HT1080 (cell line): ENCODE measurements at regions not wholly inside any gene's neighbourhood (a gene's known extent, or its start where the extent isn't known, plus 50 kb on each side); places are given as distances from the start of the nearest gene placed in this dataset.
"Not testable (repeated sequence)": the region's sequence is repeated elsewhere in the genome, so short reads cannot be mapped to it uniquely, and the experiment has no call there.

Source experiments
- DNase-seq: peaks from one replicate; pipeline ENCODE4 v3.0.0-alpha.2; 2015; ENCODE audit warnings: low read depth

DNA sequence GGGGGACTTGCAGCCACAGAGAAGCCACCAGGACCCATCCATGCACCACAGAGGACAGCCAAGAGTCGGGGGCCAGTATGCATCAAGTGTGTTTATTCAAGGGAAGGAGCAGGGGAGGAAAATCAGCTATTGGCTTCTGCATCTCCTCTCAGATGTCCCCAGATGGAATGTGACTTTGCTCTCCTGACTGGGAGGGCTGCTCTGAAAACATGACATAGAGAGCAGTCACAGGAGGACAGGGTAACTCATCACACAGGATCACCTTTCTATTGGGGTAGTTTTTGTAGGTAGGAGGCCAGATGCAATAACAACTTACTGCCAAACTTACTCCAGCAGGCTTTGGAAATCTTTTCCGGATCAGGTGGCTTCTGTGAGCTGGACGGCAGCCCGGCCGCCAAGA is 121.0 kb upstream of the OPCML start:
- DNase-seq, result no peak

GRCh38 chr11:133650082-133650481 is 117.8 kb upstream of the OPCML start:
- no peak for DNase-seq

- DNase-seq, result no peak
Observed at GRCh38 chr11:133649040-133649439, 116.7 kb upstream of the OPCML start.

DNA sequence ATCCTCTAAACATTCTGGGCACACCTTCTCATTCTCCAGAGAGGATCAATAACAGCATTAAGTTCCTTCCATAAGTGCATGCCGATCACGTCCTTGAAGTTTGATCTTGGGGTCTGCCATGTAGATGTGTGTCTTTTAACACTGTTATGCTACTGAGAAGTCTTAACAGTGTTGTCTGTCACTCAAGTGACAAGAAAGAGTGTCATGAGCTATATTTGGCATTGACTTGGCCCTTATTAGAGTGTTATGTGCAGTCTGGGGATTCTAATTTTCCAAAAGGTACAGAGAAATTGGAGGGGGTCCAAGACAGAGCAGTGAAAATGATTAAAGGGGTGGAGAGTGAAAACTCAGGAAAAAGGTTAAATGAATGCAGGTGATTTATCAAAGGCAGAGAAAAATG is 107.1 kb upstream of the OPCML start:
- no peak for DNase-seq

GRCh38 chr11:133638921-133639320 is 106.6 kb upstream of the OPCML start:
- DNase-seq, result no peak

DNA sequence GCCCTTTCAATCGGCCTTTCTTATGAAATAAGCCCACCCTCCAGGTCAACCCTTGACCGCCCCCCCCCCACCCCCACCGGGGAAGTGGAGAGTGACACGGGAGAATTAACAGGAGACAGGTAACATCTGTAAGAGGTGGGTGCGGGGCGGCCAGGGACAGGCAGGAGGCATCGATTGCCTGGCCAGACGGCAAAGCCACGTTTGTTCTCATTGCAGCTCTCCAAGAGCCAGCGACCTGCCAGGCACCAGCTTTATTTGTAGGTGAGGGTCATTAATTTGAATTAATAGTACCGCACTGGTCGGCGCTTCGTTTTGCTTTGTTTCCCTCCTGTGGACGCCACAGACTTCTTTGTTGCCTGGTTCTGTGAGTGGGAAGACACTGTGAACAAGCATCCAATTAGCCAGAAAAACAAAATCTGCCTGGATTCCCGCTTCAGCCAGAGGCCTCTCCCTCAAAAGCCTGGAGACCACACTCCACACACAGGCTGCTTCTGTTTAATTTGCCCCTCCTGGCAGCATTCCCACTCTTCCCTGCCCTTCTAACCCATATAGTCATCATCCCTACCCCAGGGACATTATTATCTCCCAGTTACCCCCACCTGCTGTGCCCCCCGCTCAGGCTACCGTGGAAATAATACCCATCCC is 104.5 kb upstream of the OPCML start:
- DNase-seq, result no peak

DNA sequence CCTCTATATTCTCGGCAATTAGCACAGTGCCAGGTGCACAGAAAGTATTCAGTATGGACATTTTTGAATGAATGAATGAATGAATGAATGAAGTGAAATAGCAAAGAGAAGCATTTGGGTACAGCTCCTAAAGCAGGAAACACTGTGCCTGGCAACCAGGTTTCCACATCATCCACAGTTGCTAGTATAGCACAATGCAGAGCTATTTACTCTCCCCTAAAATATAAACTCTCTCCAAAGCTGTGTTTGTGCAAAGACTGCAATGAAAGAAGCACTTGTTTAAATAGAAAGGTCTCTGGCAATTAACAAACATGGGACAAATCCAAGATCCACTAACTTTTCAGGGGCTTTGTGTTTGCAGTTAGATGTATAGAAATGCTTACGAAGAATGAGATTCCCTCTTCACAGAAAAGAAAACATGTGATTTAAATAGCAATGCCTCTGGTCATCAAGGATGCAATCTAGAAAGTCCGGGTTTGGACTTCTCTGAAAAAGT is 103.0 kb upstream of the OPCML start:
- no peak for DNase-seq

GRCh38 chr11:133628371-133628770 is 96.1 kb upstream of the OPCML start:
- not testable (repeated sequence) for DNase-seq

GRCh38 chr11:133621611-133622010 is 89.3 kb upstream of the OPCML start:
- DNase-seq, result no peak

DNA sequence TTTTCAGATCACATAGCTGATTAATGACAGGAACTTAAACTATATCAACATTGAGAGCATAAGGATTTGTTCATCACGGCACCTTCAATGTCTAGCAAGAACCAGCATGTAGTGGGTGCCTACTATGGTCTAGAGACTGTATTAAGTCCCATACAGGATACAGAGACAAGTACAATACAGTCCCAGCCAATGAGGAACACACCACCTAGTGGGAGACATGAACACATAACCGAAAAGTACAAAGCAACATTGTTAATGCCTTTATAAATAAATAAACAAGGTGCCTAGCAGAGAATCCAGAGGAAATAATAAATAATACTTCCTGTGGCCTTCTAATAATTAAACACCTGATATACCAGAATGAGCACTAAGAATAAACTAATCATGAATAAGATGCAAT is 87.7 kb upstream of the OPCML start:
- DNase-seq, result no peak

GRCh38 chr11:133619397-133619796 is 87.1 kb upstream of the OPCML start:
- DNase-seq, result no peak

DNA sequence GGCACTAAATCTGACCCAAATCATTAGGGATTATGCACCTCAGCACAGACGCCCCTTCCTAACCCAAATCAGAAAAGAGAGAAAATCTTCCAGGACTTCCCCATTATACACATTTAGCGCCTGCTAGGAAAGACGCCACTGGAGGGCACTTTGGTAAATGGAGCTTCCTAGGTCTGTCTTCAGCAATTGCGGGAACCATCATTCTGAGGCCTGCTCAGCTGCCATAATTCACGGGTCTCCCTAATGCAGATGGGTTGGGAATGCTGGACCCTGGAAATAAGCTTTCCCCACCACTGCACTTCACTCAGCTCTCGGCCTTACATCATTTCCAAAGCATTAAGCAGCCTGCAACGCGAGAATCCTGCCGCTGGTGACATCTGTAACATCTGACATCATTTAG is 86.2 kb upstream of the OPCML start:
- DNase-seq, result no peak

DNA sequence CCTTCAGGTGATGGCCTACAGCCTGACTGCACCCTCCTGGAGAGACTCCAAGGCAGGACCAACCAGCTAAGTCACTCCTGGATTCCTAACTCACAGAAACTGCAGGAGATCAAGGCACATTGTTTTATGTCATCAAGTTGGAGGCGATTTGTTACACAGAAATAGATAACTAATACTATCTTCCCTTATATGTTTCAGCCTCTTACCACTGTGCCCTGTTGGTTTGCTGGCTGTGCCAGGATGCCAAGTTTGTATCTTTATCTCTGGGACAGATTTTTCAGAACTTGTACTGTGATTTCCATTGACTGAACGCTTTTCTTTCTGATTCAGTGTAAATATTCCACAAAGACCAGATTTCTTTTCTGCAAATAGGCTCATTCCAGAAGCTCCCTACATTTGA is 76.2 kb upstream of the OPCML start:
- DNase-seq, result no peak

DNA sequence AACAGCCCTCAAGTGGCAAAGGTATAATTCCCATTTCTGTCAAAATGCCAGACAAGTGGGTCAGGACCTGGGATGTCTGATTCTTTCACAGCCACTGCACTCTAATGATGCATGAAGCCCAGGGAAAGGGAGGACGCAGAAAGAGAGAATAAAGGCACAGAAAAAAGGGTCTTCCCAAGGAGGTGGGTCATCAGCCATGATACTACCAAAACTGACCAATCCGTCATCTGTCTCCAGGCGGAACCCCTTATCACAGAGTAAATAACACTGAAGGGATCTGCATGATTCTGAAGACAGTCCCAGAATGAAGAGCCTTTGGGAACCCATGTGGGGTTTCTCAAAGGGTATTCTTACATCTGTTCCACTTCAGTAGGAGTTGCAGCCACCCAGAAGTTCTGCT is 73.8 kb upstream of the OPCML start:
- no peak for DNase-seq

GRCh38 chr11:133605482-133605881 is 73.2 kb upstream of the OPCML start:
- DNase-seq, result no peak

DNA sequence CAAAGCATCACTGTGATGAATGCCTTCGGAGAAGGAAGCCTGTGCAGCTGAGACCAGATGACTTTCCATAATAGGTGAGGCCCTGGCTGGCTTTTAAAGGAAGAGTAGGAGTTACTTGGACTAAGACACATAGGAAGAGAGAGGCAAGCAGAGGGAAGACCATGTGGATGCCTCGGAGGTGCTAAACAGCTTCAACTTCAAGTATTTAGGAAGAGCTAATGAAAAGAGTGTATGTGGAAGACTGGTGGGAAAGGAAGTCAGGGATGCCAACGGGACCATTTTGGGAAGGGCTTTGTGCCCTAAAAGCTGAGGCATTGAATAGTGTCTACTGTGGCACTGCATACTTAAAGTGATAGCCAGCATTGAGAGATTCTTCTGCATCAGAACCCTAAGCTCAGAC is 69.3 kb upstream of the OPCML start:
- no peak for DNase-seq

DNA sequence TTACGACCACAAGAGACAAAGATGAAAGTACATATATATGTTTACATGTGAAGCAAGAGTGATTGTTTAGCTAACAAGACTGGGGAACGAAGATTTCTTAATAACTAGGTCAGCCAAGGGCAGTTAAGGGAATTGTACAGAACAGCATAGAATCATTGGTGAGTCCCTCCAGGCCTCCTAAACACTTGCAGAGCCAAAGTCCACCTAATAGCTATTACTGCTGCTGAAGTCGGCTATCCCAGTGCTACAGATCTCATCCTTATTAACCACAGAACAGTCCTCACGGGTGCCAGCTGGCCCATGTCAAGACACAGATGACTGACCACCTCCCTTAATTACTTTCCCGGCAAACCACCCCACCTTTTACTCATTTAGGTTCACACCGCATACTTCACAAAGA is 68.5 kb upstream of the OPCML start:
- DNase-seq, result no peak

DNA sequence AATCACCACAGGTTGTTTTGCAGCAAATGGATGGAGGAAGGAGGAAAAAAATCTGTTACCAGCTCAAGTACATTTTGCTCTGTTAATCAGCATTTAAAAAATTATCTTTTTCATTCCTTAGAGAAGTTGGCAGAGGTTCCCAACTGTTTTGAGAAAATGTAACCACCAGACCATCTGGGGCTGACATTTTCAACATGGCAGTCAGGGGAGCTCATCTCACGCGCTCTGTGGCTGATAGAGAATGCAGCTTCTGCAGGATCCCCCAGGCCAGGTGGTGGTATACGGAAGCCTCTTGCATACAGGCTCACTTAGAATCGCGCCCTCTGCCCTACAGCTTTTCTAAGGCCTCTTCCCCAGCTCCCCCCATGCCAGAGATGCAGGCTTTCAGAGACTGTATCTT is 68.0 kb upstream of the OPCML start:
- DNase-seq, result no peak

DNA sequence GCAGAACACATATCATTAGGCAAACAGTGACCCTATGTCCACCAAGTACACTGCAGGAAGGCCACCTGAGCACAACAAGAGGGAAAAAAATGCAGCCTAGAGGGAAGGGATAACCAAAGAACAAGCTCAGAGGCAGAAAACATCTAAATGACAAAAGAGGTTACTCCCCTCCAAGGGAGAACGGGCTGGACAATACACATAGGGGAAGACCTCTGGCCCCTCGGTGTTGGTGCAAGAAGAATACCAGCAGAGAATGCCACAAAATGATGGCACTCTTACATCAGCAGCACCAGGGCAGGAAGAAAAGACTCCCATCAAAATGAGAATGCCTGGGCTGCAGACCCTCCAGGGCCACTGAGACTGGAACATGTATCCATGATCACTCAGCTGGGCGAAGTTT is 66.6 kb upstream of the OPCML start:
- DNase-seq, result no peak

DNA sequence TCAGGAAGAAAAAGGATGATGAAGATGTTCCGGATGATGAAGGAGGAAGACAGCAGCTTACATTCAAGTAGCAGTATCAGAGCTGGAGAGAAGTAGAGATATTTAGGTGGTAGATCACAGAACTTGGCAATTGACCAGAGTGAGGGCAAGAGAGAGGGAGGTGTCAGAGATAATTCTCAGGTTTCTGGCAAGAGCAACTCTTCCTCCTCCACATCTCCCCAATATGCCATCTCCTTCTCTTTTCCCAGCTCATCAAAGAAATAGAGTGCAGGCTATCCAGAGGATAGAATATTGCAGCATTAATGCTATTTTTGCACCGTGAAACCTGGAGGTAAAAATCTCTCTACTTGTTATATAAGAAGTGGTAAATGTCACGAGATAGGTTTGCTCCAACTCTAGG is 64.9 kb upstream of the OPCML start:
- DNase-seq, result no peak

DNA sequence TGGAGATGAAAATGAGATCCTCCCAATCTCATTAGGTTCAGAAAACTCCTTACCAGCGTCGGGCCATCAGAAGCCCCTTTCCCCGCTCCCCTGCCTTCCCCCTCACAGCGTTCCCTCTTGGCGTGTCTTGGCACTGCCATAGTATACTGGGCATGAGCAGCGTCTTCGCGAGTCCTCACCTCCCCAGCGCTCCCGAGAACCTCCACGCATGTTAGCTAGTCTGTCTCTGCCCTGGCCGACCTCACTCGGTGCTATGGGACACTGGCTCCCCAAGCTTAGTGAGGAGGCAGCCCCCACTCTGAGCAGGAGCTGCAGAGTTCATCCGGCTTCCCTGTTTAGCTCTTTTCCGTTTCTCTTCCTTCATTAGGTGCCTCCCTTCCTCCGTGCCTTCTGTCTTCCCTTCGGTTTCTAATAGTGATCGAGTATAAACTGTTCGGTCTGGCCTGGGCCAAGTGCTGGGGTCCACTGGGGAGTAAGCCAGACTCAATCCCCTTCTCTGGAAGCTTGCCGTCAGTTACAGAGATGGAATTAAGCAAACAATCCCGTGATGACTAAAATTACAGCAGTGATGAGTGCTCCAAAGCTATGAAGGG is 63.8 kb upstream of the OPCML start:
- no peak for DNase-seq

GRCh38 chr11:133593036-133593435 is 60.7 kb upstream of the OPCML start:
- no peak for DNase-seq

GRCh38 chr11:133586903-133587517 is 54.7 kb upstream of the OPCML start:
- no peak for DNase-seq
